ENCODE measurements at regions not wholly inside any gene's neighbourhood (a gene's known extent, or its start where the extent isn't known, plus 50 kb on each side); places are given as distances from the start of the nearest gene placed in this dataset.

DNA sequence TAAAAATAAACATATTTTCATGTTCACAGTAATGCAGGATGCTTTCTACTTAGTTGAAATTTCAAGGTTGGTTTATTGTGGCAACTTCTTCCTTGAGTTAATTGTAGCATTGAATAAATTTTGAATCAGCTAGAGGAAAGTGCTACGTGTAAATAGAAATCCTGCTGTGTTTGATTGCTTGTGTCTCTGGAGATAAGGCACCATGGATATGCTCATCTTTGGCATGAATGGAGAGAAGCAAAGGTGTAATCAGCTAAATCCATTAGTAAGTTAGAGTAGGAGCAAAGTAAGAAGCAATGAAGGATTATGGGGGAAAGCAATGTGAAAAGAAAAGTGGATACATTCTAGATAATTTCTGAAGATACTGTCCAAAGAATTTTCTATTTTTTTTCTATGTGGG, 331.1 kb downstream of the PTPRC start:
- DNase-seq (ENCODE audit: low read depth): no peak
- H3K4me3 ChIP-seq (replicated peaks; ENCODE audit: low read depth, low read length): no peak overlapping the region
- TF ChIP-seq, protein P1, sequence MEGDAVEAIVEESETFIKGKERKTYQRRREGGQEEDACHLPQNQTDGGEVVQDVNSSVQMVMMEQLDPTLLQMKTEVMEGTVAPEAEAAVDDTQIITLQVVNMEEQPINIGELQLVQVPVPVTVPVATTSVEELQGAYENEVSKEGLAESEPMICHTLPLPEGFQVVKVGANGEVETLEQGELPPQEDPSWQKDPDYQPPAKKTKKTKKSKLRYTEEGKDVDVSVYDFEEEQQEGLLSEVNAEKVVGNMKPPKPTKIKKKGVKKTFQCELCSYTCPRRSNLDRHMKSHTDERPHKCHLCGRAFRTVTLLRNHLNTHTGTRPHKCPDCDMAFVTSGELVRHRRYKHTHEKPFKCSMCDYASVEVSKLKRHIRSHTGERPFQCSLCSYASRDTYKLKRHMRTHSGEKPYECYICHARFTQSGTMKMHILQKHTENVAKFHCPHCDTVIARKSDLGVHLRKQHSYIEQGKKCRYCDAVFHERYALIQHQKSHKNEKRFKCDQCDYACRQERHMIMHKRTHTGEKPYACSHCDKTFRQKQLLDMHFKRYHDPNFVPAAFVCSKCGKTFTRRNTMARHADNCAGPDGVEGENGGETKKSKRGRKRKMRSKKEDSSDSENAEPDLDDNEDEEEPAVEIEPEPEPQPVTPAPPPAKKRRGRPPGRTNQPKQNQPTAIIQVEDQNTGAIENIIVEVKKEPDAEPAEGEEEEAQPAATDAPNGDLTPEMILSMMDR (IDR thresholded peaks at IDR 0.05; ENCODE audit: low read length, missing control alignments): no peak

DNA sequence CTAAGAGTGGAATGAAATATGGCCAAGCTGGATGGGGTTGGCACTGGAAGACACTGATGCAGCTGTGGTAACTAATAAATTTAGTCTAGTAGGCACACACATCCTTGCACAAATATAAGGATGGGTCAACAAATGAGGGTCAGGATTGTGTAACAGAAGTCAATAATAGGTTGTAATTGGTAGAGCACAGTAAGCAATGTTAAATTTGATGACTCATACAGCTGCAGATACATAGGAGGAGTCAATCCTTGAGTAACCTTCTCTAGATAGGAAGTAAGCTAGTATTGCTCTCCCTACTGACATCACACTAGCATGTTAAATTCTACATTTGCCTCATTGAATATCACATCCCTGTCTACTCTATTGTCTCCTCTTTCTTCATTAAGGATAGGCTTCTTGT, 332.1 kb downstream of the PTPRC start:
- peak; percentile 51 for DNase-seq (ENCODE audit: low read depth)
- H3K4me3 ChIP-seq (replicated peaks; ENCODE audit: low read depth, low read length): no peak overlapping the region
- TF ChIP-seq, protein P1 (IDR thresholded peaks at IDR 0.05; ENCODE audit: low read length, missing control alignments): no peak

DNA sequence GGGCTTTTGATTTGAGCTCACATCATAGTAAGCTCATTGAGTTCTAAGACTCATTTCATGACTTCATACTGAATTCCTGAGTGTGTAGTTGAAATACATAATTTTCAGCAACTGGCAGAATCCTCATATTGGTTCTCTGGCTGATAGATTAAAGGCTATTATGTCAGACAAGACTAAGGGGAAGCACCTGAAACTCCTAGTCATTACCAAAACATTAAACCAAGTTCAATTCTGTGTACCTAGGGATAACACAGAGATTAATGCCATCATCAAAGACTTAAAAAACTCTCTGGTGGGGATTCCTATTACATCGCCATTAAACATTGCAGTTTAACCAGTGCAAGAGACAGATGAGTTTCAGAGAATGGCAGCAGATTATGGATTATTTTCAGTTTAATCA, 339.1 kb downstream of the PTPRC start:
- TF ChIP-seq, protein P1 (IDR thresholded peaks at IDR 0.05; ENCODE audit: low read length, missing control alignments): no peak
- no peak overlapping the region for H3K4me3 ChIP-seq (replicated peaks; ENCODE audit: low read depth, low read length)
- DNase-seq (ENCODE audit: low read depth): no peak

DNA sequence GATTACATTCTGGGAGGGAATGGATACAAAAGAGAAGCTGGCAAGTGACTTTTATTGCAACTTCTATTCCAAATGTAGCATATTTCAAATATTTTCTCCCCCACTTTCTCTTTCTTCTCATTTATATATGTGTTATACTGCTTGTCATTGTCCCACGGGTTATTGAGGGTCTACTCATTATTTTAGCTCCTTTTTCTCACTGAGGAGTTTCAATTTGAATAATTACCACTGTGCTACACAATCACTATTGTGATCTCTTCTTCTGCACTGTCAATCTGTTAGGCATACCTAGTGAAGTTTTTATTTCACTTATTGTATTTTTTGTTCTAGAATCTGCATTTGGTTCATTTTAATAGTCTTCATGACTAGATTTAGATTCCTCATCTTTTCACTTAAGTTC, 339.7 kb downstream of the PTPRC start:
- no peak overlapping the region for H3K4me3 ChIP-seq (replicated peaks; ENCODE audit: low read depth, low read length)
- TF ChIP-seq, protein P1 (IDR thresholded peaks at IDR 0.05; ENCODE audit: low read length, missing control alignments): no peak
- DNase-seq (ENCODE audit: low read depth): no peak

DNA sequence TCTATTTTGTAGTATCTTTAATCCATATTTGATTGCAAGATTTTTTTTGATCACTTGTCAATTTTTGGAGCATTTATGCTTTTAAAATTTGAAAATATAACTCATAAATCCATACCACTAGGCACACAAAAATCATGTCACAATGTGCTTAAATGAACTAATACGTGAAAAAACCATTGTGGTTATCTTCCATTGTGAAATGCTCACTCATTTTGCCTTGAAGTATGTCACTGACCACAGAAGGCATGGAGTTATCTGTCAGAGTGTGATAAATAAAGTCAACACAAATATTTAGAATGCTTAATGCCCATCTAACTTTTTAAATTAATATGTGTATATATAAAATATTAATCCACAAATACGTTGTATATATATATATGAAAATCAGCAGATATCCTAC, 347.2 kb downstream of the PTPRC start:
- DNase-seq (ENCODE audit: low read depth): peak; percentile 23
- TF ChIP-seq, protein P1 (IDR thresholded peaks at IDR 0.05; ENCODE audit: low read length, missing control alignments): no peak
- H3K4me3 ChIP-seq (replicated peaks; ENCODE audit: low read depth, low read length): no peak overlapping the region

DNA sequence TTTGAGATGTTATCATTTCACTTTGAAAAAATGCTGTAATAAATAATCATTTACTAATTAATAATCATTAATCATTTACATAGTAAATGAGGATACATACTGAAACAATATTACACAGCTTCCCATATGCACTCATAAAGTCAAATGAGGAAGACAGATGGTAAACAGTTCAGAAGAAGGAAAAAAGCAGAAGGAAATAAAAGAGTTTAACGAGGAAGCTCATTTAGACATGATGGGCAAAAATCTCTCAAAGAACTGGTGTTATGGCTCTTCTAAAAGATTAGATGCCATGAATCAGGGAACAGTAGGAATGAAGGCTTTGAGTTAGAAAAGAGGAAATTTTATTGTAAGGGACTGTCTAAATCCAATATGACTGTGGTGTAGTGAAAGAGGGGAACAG, 347.6 kb downstream of the PTPRC start:
- TF ChIP-seq, protein P1 (IDR thresholded peaks at IDR 0.05; ENCODE audit: low read length, missing control alignments): no peak
- no peak for DNase-seq (ENCODE audit: low read depth)
- no peak overlapping the region for H3K4me3 ChIP-seq (replicated peaks; ENCODE audit: low read depth, low read length)

DNA sequence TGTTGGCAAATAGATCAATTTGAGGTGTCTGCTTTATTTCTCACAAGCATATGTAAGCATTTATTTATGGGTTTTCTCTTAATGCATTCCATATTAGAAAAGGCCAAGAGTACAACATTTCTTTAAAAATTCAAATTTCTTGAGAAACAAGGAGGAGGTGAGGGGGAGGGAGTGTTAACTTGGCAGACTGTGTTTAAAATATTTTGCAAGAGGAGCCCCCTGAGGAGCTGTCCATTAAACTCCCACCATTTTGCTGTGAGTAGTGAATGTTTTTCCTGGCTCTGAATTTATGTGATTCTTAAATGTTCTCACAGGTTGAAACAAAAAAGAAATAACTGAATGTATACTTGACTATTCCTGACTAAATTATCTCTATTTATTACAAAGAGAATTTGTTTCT, 363.8 kb downstream of the PTPRC start:
- H3K4me3 ChIP-seq (replicated peaks; ENCODE audit: low read depth, low read length): no peak overlapping the region
- TF ChIP-seq, protein P1 (IDR thresholded peaks at IDR 0.05; ENCODE audit: low read length, missing control alignments): no peak
- DNase-seq (ENCODE audit: low read depth): peak; percentile 57
